GM18517 (cell line): ENCODE measurements at regions not wholly inside any gene's neighbourhood (a gene's known extent, or its start where the extent isn't known, plus 50 kb on each side); places are given as distances from the start of the nearest gene placed in this dataset.

Experiments used
- ATAC-seq: cut with Tn5 transposase; IDR thresholded peaks from one replicate; pipeline ENCODE4 v1.9.1; 2021; ENCODE audit warnings: mild to moderate bottlenecking, moderate library complexity; ENCODE audit not compliant: unreplicated experiment

DNA sequence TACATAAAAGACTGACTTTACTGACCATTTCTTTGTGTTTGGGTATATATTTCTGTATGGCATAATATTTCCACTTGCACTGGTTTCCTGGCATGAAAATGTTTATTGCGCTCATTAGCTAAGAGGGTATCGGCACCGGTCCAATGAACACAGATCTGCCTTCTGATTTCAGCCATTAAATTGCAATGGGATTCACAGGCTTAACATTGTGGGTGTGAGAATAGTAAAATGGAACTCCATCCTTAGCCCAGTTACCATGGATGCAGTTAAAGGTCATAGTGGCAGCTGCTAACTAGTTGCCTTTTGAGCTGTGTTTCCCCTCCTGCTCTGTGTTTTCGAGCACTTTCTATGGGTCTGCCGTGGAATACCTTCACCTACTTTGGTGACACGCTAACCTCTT lies 352.6 kb upstream of the POU3F3 start:
- no peak for ATAC-seq

DNA sequence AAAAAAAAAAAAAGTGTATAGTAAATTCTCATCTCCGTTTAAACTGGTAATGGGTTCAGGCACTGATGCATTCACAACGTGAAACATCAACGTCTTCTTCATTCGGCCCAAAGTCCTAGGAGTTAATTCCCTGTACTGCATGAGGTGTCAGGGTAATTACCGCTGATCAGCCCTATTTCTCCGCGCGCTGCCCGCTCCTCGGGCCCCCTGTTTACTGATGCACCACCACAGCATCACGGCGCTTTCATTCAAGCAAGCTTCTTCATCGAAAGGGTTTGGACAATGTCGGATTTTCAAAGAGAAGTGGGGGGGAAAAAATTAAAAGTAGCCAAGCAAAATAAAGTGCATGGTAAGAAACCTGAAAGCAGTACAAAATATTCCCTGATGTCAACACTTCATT lies 352.0 kb upstream of the POU3F3 start:
- ATAC-seq = no peak

DNA sequence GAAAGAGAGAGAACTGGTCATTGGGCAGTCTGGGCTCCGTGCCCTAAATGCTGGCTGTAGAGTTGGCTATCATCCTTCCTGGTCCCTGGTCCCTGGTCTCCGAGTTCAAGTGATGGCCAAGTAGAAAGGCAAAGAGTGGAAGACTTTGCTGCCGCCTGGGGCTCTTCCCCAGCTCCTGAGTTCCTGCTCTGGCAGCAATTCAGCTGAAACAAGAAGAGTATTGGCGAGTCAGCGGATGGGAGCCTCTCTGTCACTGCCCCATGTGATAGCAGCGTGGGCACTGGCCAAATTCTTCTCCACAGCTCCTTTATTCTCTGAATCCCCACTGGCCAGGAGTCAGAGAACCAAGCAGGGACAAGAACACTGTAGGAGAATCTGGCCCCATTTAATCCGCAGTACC lies 351.0 kb upstream of the POU3F3 start:
- no peak for ATAC-seq

DNA sequence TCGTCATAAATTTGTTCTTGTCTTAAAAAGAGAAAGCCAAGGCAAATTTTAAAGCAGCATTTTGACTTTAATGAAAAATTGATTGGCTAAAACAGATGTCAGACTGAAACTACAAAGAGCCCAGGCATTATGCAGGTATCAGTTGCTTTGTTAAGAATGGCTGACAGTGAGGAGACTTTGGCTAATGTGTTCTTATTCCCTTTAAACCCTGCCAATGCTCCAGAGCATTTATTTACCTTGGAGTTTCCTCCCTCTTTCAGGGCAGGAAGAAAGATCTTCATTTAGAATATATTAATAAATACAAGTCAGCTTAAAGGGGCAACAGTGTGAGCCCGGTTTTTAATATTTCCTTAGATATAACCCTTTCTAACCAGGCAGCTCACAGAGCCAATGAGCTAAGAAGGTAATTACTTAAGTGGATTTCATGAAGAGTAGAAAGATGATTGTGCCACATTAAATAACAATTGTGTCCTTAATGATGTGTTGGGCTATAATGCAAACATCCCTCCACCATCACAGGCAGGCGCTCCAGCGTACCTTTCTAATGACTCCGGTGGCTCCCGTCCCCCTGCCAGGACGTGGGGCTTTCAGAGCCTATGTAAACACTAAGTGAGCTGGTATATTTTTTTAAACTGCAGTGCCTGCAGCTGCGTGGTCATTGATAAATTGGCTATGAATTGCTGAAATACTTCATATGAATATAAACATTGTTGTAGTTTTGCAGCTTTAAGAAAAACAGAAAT lies 349.4 kb upstream of the POU3F3 start:
- ATAC-seq = no peak

DNA sequence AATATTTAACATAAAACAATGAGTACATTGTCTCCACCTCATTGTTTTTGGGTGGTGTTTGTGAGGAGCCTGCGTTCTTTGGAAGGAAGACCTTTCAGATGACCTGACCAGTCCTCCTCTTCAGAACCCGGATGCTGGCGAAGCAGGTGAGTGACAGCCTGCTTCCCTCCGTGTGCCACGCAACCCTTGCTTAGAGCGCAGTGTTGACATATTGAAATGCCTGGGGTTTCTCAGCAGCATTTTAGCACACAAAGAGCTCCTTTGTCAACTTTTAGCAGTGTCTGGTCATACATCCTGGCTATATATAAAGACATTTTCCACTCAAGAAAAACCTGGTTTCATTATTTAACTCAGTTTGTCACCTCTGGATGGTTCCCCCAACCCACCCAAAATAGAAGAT lies 335.7 kb upstream of the POU3F3 start:
- no peak for ATAC-seq

DNA sequence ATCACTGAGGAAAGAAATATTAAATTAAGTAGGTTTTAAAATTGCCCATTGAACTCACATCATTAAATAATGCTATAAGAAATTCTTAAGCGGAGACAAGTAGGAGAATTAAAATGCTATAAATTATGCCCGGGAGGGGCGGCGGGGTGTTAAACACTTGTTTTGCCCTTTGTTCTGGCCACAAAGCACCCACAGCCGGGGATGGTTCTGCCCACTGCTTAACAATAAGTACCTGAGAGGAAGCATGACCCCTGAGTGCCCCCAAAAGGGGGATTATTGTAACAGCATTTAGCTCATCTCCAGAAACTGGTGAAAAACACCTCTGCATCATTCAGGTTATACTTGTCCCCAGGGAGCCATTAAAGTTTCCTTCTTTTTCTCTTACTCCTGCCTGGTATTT lies 332.7 kb upstream of the POU3F3 start:
- no peak for ATAC-seq

DNA sequence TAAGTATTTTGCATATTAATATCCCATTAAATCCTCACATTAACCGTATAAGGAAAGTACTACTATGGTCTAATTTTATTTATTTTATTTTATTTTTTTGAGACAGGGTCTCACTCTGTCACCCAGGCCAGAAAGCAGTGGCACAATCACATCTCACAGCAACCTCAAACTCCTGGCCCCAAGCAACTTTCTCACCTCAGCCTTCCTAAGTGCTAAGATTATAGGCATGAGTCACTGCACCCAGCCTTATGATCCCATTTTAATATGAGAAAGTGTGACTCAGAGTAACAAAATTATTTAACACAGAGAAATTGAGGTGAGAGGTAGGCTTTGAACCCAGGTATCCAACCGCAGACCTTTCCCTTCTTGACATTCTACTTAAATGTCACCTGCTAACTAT lies 330.0 kb upstream of the POU3F3 start:
- ATAC-seq = no peak

DNA sequence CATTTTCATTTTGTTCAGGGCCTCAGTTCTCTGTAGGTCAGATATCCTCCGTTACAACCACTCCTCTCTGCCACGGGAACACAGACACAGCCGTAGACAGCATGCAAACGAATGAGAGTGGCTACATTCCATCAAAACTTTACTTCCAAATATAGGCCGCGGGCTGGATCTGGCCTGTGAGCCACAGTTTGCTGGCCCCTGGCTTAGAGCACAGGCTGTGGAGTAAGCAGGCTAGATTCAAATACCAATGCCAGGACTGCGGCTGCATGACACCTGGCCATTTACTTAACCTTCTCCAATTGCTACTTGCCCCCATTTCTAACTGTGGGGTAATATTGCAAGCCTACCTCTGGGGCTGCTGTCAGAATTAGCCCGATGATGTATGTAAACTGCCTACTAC lies 325.8 kb upstream of the POU3F3 start:
- ATAC-seq = no peak

DNA sequence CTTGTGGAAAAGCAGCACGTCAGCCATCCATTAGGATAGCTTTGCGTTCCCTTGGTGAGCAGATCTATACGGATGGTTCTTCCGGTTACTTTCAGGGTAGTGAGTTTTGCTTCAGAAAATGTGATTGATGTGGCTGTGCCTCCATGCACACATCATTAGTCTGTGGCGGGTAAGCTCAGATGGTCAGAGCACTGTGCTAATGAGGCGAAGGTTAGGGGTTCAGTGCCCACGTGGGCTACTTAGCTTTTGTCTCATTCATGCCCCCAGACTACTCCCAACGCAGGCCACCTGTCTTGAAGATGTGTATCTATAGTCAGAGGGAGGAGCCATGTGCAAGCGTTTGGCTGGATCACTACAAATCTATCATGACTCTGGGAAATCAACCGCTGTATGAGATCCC lies 322.8 kb upstream of the POU3F3 start:
- ATAC-seq = no peak

DNA sequence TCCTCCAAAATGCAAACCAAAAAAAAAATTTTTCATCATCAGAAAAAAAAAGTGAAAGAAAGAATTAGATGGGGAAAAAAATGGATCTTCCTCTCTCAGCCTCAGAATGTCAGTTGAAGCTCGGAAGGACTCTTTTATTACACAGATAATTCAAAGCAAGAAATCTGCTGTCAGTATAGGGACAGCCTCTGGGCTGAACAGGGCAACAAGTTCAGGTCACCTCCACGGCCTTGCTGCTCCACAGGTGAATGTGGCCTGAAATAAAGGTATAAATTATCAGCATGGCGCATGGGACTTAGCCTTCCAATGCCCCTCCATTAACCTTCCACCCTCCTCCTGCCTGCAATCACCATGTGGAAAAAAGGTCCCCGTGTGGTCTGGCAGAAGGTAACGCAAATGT lies 316.8 kb upstream of the POU3F3 start:
- no peak for ATAC-seq

DNA sequence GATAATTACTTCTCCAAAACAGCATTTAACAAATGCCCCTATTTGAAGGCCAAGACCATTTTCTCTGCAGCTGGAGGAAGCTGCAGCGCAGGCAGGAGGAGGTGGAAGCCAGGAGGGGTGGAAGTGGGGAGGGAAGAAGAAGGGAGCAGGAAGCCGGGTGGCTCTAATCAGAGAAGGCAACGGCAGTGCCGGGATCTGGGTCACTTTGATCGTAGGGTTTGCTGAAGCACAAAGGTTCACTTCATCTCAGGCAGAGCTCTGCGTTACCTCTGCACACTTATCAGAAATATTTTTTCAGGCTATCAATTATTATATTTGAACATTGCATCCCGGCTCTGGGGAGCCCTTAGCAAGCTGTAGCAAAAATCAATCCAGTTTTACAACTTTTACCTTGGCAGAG lies 315.8 kb upstream of the POU3F3 start:
- no peak for ATAC-seq

DNA sequence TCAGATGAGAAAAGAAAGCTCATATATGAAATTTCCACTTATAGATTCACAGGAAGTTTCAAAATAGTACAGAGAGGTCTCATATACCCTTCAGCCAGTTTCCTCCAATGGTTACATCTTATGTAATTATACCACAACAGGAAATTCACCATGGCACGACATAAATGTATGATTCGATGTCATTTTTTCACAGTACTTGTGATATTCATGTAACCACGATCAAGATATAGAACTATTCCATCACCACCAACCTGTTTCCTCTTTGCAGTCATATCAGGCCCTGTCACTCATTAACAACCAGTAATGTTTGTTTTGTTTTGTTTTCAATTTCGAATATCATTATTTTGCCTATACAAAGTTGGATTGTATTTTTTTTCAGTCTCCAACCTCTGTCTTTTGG lies 314.3 kb upstream of the POU3F3 start:
- no peak for ATAC-seq

DNA sequence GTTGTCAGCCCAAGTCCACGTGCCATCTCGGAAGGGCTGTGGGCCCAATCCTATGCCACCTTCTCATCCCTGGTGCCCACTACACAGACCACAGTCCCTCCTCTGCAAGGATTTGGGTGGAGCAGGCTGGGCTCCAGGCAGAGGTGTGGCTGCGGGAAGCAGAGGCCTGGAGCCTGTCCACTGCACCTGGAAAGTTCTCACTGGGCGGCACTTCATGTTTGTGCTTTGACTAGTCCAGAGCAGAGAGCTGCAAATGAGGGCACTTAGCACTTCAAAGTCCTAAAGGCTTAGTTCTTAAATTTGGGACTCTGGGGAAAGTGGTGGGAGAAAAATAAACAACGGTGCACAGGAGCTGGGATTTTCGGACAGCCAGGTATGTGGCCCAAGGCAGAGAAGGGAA lies 308.9 kb upstream of the POU3F3 start:
- no peak for ATAC-seq

DNA sequence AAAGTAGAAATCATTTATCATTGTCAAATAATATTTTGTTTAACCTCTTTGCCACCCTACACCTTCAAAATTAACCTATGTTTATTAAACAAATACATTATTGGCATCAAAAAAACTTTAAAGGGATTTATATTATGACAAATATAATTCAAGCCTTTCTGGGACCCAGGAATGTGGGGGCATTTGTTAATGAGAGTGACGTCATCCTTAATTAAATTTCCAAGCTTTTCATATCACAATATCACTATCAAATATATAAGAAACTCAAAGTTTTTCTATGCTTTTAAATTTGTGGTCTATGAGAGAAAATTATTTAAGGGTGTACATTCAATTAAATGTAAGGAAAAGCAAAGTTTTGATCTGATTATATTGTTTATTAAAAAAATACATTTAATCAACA lies 307.4 kb upstream of the POU3F3 start:
- ATAC-seq = no peak

DNA sequence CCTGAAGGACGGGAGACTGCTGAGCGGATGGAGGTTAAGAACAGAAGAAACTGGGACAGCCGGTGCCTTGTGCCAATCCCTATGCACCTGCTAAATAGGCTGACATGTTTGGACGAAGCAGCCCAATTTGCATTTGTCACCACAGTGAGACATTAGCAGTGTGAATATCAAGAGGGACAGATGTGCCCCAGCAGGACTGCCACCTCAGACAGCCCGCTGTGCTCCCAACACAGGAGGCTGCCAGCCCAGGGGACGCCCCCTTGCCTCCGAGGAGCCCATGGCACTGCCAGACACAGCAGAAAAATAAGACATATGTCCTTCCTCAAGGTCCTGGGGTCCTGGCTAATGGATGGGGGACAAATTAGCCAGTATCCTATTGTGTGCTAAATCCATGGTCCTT lies 306.7 kb upstream of the POU3F3 start:
- ATAC-seq = no peak

DNA sequence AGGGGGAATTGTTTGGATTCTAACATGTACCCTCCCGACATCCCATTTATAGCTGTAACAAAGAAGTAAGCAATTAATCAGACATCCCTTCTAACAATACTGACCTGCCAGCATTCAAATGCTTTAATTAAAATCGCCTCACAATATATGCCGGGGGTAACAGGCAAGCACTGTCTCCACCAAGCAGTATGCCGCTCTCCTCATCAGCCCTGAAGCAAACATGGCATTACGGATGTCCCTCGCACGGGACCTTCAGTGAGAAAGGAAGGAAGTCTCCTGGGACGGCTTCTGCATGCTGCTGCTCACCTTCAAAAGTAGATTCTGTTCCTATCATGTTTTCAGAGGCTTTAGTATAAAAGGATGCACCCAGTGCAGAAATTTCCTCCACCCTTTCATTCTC lies 292.7 kb upstream of the POU3F3 start:
- no peak for ATAC-seq

DNA sequence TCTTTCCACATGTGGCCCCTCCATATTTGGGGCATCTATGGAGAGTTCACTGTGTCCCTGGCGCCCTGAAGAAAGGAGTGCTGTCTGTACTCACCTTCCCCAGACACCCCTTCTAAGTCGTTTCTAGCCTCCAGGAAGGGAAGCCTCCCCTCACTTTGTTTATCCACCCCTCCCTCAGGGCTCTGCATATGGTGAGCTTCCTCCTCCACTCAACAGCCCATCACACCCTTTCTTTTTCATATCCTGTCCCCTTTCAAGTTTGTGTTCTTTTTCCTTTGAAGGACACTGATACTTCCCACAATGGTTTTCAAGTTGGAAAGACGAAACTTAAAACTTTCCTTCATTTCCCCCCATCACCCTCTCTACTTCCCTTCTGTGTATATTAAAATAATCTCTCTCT lies 291.4 kb upstream of the POU3F3 start:
- no peak for ATAC-seq

DNA sequence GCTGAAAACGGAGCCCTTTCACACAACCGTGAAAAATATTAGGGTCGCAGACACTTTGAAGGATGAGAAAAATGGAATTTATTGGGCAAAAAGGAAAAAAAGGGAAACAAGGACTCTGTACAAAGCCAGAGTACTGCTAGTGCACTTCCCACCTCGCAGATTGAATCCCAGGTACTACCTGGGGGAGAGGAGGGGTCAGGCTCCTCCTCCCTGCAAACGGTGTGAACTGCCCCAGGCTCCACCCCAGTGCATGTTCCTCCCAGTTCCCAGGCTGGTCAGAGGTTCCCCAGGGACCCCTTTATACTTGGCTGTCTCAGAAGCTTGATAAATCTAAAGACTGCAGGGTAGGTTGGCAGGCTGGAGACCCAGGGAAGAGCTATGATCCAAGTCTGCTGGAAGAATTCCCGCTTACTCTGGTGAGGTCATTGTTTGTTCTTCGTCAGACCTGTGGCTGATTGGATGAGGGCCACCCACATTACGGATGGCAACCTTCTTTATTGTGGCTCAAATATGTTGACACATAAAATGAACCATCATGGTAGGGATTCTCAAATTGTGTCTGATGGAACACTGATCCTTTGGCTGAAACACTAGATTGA lies 290.4 kb upstream of the POU3F3 start:
- no peak for ATAC-seq

DNA sequence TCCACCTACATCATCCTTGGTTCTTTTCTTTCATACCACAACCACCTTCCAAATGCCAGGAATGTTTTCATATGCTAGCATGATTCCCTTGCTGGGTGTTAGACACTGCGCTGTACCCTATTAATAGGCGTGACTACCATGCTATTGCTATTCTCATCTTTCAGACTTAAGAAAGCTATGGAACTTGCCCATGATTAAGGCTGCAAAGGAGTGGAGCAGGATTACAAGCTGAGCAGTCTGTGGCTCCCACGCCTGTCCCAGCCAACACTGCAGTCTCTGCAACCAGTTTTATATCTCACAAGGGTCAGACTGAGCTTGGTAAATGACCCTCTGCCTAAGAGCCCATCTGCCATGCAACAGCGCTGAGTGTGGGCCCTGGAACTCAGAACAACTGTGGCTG lies 285.7 kb upstream of the POU3F3 start:
- ATAC-seq = no peak

DNA sequence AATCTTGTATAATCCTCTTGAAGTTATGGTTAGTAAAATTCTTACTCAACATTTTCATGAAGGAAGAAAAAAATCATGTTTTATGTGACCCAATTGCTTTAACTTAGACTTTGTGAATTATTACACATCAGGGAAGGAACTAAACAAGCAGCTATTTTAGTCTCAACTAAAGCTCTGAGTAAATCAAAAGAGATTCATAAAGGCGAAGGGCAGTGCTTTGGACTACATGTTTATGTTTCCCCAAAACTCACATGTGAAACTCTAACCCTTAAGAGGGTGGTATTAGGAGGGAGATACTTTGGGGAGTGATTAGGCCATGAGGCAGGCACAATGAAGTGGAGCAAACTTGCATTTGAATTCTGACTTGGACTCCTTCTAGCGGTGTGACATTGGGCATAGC lies 283.7 kb upstream of the POU3F3 start:
- ATAC-seq = no peak

DNA sequence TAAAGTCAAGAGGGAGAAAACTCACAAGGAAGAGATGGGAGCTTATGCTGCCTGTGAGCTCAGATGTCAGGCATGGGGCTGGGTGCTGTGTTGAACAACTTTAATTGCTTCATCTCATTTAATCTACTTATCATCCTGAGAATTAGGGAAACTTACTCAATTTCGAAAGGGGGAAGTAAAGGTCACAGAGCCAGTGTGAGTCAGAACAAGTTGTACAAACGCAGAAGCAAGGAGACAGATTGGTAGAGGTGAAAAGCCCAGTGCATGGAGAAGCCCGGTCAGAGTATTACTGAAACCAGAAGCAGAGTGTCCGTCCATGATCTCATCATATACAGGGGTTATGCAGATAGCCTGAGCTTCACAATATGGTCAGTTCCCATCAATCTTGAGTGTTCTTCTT lies 281.1 kb upstream of the POU3F3 start:
- no peak for ATAC-seq

DNA sequence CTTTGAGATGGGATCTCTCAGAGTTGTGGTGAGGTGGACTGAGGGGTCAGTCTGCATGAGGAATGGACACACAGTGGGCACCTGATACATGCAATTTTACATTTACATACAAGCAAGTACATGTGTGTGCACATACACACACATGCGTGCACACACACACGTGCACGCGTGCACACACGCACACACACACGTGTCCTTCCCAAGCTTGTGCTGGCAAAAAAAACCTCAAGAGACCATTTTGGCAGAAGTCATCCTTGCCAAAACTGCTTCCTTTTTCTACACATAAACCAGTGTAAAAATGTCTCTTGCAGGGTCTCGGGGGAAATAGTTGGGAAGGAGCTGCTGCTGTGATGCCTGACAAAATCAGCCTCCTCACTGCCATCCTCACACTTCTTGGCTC lies 279.5 kb upstream of the POU3F3 start:
- ATAC-seq = no peak

DNA sequence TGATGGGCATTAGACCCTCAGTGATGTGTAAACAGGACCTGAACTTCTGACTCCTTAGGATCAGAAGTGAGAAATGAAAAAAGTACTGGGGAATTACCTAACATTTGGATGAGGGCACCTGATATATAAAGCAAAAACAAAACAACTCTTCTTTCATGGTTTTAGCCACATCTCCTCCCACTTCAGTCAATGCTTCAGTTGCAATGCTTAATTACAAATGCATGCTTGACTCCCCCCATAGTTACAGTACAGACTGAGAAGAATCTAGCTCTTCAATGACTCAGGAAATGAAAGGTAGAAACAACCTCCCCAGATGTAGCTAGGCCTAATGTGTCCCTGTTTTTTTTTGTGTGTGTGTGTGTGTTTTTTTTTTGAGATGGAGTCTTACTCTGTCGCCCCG lies 276.8 kb upstream of the POU3F3 start:
- no peak for ATAC-seq
